HL-60 (cell line): ENCODE measurements at regions not wholly inside any gene's neighbourhood (a gene's known extent, or its start where the extent isn't known, plus 50 kb on each side); places are given as distances from the start of the nearest gene placed in this dataset.

Experiments
- CTCF ChIP-seq: IDR thresholded peaks from one replicate; pipeline ENCODE4 v1.5.1; 2011; ENCODE audit warnings: low read length, control low read depth, inconsistent platforms; ENCODE audit not compliant: insufficient read depth
- GABPA ChIP-seq: IDR thresholded peaks from 2 replicates; pipeline ENCODE4 v1.6.1; 2012; ENCODE audit warnings: low read depth
- POLR2AphosphoS5 ChIP-seq: IDR thresholded peaks from 2 replicates; pipeline ENCODE4 v1.6.1; 2012; ENCODE audit warnings: low read depth
- SPI1 ChIP-seq: IDR thresholded peaks from 2 replicates; pipeline ENCODE4 v1.6.1; 2012; ENCODE audit warnings: low read depth, mild to moderate bottlenecking, borderline replicate concordance
- TF ChIP-seq, protein P1 (sequence below): IDR thresholded peaks from 2 replicates; pipeline ENCODE4 v1.6.1; 2012; ENCODE audit warnings: low read depth; ENCODE audit not compliant: insufficient replicate concordance

DNA sequence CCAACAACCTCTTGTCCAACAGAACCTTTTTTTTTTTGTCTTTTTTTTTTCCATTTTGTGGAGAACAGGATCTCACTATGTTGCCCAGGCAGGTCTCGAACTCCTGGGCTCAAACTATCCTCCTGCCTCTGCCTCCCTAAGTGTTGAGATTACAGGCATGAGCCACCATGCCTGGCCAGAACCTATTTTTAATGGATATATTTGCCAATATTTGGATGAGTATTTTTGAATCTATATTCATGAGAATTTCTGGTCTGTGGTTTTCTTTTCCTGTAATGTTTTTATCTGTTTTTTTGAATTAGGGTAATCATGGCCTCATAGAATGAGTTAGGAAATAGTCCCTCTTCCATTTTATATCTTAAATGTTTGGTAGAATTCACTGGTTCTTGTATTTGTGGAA, 70.4 kb upstream of the RET start:
- no peak for TF ChIP-seq POLR2AphosphoS5
- TF ChIP-seq CTCF, result no peak
- TF ChIP-seq, protein P1, sequence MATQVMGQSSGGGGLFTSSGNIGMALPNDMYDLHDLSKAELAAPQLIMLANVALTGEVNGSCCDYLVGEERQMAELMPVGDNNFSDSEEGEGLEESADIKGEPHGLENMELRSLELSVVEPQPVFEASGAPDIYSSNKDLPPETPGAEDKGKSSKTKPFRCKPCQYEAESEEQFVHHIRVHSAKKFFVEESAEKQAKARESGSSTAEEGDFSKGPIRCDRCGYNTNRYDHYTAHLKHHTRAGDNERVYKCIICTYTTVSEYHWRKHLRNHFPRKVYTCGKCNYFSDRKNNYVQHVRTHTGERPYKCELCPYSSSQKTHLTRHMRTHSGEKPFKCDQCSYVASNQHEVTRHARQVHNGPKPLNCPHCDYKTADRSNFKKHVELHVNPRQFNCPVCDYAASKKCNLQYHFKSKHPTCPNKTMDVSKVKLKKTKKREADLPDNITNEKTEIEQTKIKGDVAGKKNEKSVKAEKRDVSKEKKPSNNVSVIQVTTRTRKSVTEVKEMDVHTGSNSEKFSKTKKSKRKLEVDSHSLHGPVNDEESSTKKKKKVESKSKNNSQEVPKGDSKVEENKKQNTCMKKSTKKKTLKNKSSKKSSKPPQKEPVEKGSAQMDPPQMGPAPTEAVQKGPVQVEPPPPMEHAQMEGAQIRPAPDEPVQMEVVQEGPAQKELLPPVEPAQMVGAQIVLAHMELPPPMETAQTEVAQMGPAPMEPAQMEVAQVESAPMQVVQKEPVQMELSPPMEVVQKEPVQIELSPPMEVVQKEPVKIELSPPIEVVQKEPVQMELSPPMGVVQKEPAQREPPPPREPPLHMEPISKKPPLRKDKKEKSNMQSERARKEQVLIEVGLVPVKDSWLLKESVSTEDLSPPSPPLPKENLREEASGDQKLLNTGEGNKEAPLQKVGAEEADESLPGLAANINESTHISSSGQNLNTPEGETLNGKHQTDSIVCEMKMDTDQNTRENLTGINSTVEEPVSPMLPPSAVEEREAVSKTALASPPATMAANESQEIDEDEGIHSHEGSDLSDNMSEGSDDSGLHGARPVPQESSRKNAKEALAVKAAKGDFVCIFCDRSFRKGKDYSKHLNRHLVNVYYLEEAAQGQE, result no peak
- no peak for TF ChIP-seq GABPA
- TF ChIP-seq SPI1, result no peak
